ENCODE measurements at regions not wholly inside any gene's neighbourhood (a gene's known extent, or its start where the extent isn't known, plus 50 kb on each side); places are given as distances from the start of the nearest gene placed in this dataset.

DNA sequence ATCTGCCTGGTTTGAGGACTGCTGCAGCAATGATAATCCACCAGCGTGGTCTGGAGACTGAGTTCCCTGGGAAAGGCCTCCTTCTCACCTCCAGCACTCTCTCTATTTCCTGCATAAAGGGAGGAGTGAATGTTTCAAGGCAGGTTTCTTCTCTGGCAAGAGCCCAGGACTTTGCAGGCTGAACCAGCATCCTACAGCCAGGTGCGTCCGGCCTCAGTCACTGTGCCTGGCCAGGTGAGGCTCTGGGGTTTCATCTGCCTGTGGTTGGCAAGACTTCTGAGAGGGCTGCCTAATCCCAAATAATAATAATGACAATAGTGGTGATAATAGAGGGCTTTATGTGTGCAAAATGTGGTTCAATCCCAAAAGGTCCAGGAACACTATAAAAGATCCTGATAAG is 269.0 kb upstream of the TBC1D5 start:
- TF ChIP-seq, protein P1, sequence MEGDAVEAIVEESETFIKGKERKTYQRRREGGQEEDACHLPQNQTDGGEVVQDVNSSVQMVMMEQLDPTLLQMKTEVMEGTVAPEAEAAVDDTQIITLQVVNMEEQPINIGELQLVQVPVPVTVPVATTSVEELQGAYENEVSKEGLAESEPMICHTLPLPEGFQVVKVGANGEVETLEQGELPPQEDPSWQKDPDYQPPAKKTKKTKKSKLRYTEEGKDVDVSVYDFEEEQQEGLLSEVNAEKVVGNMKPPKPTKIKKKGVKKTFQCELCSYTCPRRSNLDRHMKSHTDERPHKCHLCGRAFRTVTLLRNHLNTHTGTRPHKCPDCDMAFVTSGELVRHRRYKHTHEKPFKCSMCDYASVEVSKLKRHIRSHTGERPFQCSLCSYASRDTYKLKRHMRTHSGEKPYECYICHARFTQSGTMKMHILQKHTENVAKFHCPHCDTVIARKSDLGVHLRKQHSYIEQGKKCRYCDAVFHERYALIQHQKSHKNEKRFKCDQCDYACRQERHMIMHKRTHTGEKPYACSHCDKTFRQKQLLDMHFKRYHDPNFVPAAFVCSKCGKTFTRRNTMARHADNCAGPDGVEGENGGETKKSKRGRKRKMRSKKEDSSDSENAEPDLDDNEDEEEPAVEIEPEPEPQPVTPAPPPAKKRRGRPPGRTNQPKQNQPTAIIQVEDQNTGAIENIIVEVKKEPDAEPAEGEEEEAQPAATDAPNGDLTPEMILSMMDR (IDR thresholded peaks at IDR 0.05; ENCODE audit: insufficient read depth, low read length): no peak
- TF ChIP-seq POLR2AphosphoS5 (IDR thresholded peaks at IDR 0.05; ENCODE audit: low read depth): no peak
- TF ChIP-seq, protein P2, sequence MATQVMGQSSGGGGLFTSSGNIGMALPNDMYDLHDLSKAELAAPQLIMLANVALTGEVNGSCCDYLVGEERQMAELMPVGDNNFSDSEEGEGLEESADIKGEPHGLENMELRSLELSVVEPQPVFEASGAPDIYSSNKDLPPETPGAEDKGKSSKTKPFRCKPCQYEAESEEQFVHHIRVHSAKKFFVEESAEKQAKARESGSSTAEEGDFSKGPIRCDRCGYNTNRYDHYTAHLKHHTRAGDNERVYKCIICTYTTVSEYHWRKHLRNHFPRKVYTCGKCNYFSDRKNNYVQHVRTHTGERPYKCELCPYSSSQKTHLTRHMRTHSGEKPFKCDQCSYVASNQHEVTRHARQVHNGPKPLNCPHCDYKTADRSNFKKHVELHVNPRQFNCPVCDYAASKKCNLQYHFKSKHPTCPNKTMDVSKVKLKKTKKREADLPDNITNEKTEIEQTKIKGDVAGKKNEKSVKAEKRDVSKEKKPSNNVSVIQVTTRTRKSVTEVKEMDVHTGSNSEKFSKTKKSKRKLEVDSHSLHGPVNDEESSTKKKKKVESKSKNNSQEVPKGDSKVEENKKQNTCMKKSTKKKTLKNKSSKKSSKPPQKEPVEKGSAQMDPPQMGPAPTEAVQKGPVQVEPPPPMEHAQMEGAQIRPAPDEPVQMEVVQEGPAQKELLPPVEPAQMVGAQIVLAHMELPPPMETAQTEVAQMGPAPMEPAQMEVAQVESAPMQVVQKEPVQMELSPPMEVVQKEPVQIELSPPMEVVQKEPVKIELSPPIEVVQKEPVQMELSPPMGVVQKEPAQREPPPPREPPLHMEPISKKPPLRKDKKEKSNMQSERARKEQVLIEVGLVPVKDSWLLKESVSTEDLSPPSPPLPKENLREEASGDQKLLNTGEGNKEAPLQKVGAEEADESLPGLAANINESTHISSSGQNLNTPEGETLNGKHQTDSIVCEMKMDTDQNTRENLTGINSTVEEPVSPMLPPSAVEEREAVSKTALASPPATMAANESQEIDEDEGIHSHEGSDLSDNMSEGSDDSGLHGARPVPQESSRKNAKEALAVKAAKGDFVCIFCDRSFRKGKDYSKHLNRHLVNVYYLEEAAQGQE (IDR thresholded peaks at IDR 0.05; ENCODE audit: insufficient replicate concordance, low read depth): no peak

Measured in HL-60 (cell line).